ENCODE measurements at regions not wholly inside any gene's neighbourhood (a gene's known extent, or its start where the extent isn't known, plus 50 kb on each side); places are given as distances from the start of the nearest gene placed in this dataset.
A peak's percentile ranks its signal among the peaks of the same experiment; 100 is the strongest.

DNA sequence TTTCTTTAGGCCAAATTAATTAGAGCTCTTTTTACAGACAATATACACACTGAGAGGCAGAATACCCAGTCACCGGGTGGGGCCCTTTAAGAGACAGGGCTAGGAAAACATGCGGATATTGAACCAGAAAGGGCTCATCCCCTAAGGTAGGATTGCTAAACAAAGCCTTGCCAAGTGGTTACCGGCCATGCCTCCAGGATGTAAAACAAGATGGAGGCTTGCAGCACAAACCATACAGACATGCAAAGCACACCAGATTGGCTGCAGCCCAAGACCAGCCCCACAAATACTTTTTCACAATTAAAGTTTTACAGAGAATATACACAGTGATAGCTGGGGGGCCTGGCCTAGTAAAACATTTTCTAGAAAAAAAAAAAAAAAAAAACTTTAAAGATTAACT is 210.0 kb downstream of the KLHL4 start:
- no peak for DNase-seq

GRCh38 chrX:87728024-87728423 is 210.4 kb downstream of the KLHL4 start:
- no peak for DNase-seq

DNA sequence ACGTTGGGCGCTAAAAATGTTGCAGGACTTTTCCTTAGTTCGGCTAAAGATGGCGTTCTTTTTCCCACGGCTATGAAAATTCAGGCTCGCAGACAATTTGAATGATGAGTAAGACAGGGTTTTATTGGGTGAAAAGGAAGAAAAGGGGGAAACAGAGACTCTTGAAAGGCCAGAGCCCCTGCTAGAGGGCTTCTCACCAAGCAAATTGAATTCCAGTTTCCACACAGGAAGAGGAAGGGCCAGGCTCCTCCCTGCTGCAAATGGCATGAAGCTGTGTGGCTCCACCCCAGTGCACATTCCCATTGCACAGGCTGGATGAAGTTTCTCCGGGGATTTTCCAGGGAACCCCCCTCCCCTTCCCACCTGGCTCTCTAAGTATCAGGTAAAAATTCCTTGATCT is 210.9 kb downstream of the KLHL4 start:
- no peak for DNase-seq

- no peak for DNase-seq
These were observed 214.5 kb downstream of the KLHL4 start for GRCh38 chrX:87732133-87732532.

DNA sequence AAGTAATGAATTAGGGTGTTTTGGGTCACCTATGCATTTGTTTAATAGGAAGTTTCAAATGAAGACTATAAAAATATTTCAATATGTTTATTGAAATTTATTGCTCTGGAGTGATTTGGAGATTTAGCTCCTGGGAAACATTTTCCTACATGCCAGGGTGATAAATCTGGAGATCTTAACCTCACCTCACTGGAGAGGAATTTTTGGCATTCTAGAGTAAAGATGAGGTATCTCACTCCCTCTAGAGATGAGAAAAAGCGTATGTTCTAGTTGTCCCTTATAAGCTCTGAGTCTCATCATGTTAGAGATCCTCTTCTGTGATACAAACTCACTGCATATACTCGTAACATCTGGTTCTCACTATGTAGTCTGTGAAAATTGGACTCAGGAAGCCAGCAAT is 219.0 kb downstream of the KLHL4 start:
- no peak for DNase-seq

DNA sequence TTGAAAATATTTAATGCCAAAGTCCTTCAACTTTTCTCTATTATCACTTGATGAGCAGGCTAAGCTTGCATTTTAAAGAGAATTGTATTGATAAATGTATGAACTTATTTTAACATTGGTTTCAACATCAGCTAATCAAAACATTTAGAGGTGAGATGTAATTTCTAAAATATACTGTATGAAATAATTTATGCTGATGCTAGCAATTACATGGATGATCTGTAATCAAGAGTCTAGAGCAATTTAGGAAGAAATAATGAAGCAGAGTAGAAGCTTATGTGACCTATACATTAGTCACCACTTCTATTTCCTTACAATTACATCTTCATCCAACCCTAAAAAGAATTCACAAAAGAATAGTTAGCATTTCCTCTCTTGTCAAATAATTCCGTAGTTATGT is 226.8 kb downstream of the KLHL4 start:
- no peak for DNase-seq

DNA sequence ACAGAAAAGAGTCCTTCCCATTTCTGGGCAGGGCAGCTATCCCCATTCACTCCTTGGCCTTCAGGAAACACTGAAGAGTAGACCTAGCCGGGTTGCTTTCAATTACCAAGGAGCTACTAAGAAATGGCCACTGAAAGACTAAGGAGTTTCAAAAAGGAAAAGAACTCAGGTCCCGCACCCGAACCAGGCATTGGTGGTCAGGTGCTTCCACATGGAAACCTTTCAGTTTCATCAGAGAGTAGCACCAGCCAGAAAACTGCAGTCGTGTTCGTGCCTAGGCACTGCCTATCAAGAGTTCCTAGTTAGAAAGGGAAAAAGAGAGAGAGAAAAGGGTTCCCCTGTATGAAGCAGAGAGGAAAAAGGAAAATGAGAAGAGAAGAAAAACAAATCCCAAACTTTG is 237.9 kb downstream of the KLHL4 start:
- no peak for DNase-seq

GRCh38 chrX:87788976-87789375 is 271.4 kb downstream of the KLHL4 start:
- no peak for DNase-seq

GRCh38 chrX:87798039-87798438 is 280.4 kb downstream of the KLHL4 start:
- DNase-seq, result no peak

GRCh38 chrX:87805829-87806490 is 288.4 kb downstream of the KLHL4 start:
- DNase-seq, result no peak

DNA sequence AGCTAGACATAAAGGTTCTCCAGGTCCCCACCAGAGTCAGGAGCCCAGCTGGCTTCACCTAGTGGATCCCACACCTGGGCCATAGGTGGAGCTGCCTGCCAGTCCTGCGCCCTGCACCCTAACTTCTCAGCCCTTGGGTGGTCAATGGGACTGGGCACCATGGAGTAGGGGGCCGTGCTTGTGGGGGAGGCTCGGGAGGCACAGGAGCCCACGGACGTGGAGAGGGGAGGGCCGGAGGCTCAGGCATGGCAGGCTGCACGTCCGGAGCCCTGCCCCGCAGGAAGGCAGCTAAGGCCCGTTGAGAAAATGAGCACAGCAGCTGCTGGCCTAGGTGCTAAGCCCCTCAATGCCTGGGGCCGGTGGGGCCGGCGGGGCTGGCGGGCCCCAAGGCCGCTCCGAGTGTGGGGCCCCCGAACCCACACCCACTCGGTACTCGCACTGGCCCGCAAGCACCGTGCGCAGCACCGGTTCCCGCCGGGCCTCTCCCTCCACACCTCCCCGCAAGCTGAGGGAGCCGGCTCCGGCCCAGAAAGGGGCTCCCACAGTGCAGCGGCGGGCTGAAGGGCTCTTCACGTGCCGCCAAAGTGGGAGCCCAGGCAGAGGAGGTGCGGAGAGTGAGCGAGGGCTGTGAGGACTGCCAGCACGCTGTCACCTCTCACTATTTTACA is 291.1 kb downstream of the KLHL4 start:
- no peak for DNase-seq

DNA sequence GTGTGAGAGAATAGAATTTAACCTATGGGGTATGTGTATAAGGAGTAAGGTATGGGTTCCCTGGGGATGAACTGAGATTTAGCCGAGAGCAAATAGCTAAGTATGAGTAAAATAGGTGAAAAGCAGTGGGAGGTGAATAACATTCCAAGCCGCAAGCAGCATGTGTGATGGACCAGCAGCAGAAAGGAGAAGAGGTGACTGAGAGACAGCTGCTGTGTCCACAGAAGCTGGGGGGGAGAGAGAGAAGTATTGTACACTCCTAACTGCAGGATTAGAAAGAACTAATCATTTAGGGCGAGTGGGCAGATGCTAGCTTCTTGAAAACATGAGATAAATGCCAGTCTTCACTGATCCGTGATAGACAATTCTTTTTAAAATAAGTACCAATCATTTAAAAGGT is 296.0 kb downstream of the KLHL4 start:
- peak; percentile 26 to 71 for DNase-seq

GRCh38 chrX:87846956-87847355 is 329.4 kb downstream of the KLHL4 start:
- DNase-seq, result no peak

- no peak for DNase-seq
These were observed 355.8 kb downstream of the KLHL4 start for GRCh38 chrX:87873347-87873941.

GRCh38 chrX:87874043-87874442 is 356.4 kb downstream of the KLHL4 start:
- DNase-seq, result no peak

DNA sequence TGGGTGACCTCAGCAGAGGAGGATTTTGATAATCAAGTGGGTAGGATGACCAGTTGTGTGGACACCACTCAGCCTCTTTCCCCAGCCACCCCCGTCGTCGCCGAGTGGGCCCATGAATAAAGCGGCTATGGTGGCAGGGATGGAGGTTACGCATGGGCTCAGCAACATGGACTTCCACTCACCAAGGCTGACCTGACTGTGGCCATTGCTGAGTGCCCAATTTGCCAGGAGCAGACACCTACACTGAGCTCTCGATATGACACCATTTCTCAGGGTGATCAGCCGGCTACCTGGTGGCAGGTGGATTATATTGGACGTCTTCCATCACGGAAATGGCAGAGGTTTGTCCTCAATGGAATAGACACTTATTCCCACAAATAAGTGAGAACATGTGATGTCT is 361.3 kb downstream of the KLHL4 start:
- DNase-seq, result no peak

DNA sequence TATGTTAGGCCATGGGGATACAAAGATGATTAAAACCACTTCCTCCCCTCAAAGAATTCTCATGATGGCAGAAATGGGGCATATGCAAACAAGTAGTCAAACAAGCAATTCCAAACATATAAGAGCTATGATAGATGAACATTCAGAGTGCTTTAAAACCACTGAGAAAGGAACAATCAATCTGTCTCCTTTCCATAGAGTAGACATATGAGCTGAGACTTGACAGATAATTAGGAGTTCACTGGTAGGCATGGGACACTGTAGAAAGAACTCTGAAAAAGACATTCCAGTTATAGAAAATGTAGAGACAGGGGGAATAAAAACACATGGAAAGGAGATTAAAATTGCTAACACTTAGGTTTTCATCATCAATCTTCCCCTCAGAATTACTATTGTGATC is 372.8 kb downstream of the KLHL4 start:
- DNase-seq, result no peak

DNA sequence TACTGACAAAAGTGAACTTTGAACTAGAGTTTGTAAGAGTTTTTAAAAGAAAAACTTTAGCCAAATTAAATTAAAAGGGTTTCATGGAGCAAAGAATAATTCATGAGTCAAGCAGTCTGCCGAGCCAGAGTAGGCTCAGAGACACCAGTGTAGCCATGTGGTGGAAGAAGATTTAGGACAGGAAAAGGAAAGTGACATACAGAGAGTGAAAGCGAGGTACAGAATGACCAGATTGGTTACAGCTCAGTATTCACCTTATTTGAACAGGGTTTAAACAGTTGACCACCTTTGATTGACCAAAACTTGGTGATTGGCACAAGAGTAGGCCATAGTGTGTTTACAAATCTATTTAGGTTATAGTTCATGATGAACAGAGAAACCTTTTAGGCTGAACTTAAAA is 377.8 kb downstream of the KLHL4 start:
- DNase-seq, result no peak

DNA sequence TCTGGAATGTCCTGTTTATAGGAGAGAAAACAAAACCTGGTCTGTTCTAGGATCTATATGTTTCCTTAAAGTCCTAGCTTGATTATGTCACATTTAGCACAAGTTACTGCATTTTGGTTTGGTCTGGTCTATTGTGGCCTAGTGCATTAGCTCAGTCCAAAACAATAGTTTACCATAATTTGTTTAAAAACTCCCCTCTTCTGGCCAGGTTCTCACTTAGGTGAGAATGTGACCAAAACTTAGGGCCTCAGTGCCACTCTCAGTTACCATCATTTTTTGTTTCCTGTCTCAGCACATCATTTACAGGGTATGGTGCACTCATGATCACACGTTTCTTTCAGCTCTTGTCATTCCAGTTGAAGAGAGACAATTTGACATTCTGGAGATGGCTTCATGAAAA is 378.5 kb downstream of the KLHL4 start:
- DNase-seq, result no peak

GRCh38 chrX:87900320-87900908 is 382.8 kb downstream of the KLHL4 start:
- no peak for DNase-seq

DNA sequence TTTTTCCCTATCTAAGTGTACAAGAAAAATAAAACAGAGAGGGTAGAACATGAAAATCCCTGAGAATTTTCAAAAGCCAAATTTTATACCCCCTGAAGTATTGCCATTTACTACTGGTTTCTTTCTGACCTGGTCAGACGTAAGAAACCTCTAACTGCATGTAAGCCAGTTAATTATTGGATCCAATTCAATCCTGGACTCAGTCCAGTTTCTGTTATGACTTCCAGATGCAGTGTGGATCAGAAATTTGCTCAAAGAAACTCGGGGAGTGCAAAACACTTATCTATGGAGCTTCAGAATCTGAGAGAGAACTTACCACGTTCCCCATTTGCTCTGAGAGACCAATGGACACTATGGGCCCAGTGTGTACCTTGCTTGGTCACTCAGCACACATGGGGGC is 383.5 kb downstream of the KLHL4 start:
- DNase-seq, result peak in 1 of 2 experiments; percentile 1

- no peak for DNase-seq
These were observed 397.1 kb downstream of the KLHL4 start for GRCh38 chrX:87914726-87915125.

GRCh38 chrX:87924619-87925018 is 407.0 kb downstream of the KLHL4 start:
- DNase-seq, result no peak

GRCh38 chrX:87941841-87942240 is 424.2 kb downstream of the KLHL4 start:
- DNase-seq, result no peak
